ENCODE measurements at regions not wholly inside any gene's neighbourhood (a gene's known extent, or its start where the extent isn't known, plus 50 kb on each side); places are given as distances from the start of the nearest gene placed in this dataset.

- TF ChIP-seq CTCF (IDR thresholded peaks at IDR 0.05; ENCODE audit: insufficient read depth, low read length, severe bottlenecking): no peak
- H3K27me3 ChIP-seq (ENCODE audit: control insufficient read depth, insufficient read depth, low read length): no peaks in the 10 kb centered on the region
- H3K4me3 ChIP-seq (ENCODE audit: low read depth, low read length): no peak overlapping the region
- FAIRE-seq: no peak
- H3K36me3 ChIP-seq (ENCODE audit: control insufficient read depth, insufficient read depth, low read length): no peaks in the 10 kb centered on the region
- peak; percentile 41 for DNase-seq (ENCODE audit: low read depth)
Measured at GRCh38 chr9:99430301-99430700, 208.2 kb downstream of the SEC61B start.

- peak; percentile 39 for DNase-seq (ENCODE audit: low read depth)
- Histone ChIP-seq H3K27me3 (ENCODE audit: control insufficient read depth, insufficient read depth, low read length) (no peaks in the 10 kb centered on the region), H3K36me3 (ENCODE audit: control insufficient read depth, insufficient read depth, low read length) (no peaks in the 10 kb centered on the region), H3K4me3 (ENCODE audit: low read depth, low read length) (no peak overlapping the region)
- no peak for FAIRE-seq
- TF ChIP-seq CTCF (IDR thresholded peaks at IDR 0.05; ENCODE audit: insufficient read depth, low read length, severe bottlenecking): no peak
Measured at GRCh38 chr9:99431103-99431502, 209.0 kb downstream of the SEC61B start.

- TF ChIP-seq CTCF (IDR thresholded peaks at IDR 0.05; ENCODE audit: insufficient read depth, low read length, severe bottlenecking): no peak
- DNase-seq (ENCODE audit: low read depth) (no peak), FAIRE-seq (no peak)
- Histone ChIP-seq H3K27me3 (ENCODE audit: control insufficient read depth, insufficient read depth, low read length) (no peaks in the 10 kb centered on the region), H3K4me3 (ENCODE audit: low read depth, low read length) (no peak overlapping the region), H3K36me3 (ENCODE audit: control insufficient read depth, insufficient read depth, low read length) (no peaks in the 10 kb centered on the region)
Measured at GRCh38 chr9:99432075-99432474, 210.0 kb downstream of the SEC61B start.

- DNase-seq (ENCODE audit: low read depth) (no peak), FAIRE-seq (no peak)
Measured at GRCh38 chr9:99433095-99433494, 211.0 kb downstream of the SEC61B start.

DNA sequence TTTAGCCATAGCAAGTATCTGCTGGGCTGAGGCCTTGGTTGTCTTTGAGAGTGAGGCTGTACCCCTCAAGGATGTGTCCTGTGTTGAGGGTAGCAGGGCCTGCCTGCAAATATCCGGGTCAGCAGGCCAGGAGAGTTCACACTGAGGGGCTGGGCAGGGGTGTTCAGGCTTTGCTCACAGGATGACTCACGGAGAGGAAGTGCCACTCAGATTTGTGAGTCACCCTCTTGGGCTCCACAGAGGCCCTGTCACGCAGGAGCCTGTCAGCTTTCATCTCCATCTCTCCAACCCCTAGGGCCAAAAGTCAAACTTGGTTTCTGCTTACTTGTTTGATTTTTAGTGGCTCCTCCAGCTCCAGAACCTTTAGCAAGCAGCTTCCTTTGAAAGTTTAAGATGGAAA is 211.5 kb downstream of the SEC61B start:
- FAIRE-seq: no peak

More at GRCh38 chr9:99433095-99433494, 211.0 kb downstream of the SEC61B start:
- Histone ChIP-seq H3K27me3 (ENCODE audit: control insufficient read depth, insufficient read depth, low read length) (no peaks in the 10 kb centered on the region), H3K36me3 (ENCODE audit: control insufficient read depth, insufficient read depth, low read length) (no peaks in the 10 kb centered on the region), H3K4me3 (ENCODE audit: low read depth, low read length) (no peak overlapping the region)
- no peak for TF ChIP-seq CTCF (IDR thresholded peaks at IDR 0.05; ENCODE audit: insufficient read depth, low read length, severe bottlenecking)

More for the DNA sequence above, 211.5 kb downstream of the SEC61B start:
- Histone ChIP-seq H3K27me3 (ENCODE audit: control insufficient read depth, insufficient read depth, low read length) (no peaks in the 10 kb centered on the region), H3K36me3 (ENCODE audit: control insufficient read depth, insufficient read depth, low read length) (no peaks in the 10 kb centered on the region), H3K4me3 (ENCODE audit: low read depth, low read length) (no peak overlapping the region)
- TF ChIP-seq CTCF (IDR thresholded peaks at IDR 0.05; ENCODE audit: insufficient read depth, low read length, severe bottlenecking): no peak
- DNase-seq (ENCODE audit: low read depth): peak; percentile 92

Measured in bronchial epithelial cell (primary cell).